Lower leg skin (tissue), 4 donors: ENCODE measurements at regions not wholly inside any gene's neighbourhood (a gene's known extent, or its start where the extent isn't known, plus 50 kb on each side); places are given as distances from the start of the nearest gene placed in this dataset.

ENCODE experiments used
- DNase-seq, 2 donors: peaks; one replicate each; pipeline ENCODE4 v3.0.0-alpha.2; 2019; ENCODE audit warnings: low spot score in 2 of 2
- H3K4me3 ChIP-seq: fragments of 200-600 bp; sonication (generic); 2 replicates; pipeline ENCODE4 v1.5.1; 2017; ENCODE audit warnings: mild to moderate bottlenecking, low read depth; ENCODE audit not compliant: poor library complexity, severe bottlenecking
- CTCF ChIP-seq, 3 donors: fragments of 450-650 bp; IDR thresholded peaks; one replicate each; pipeline ENCODE4 v1.5.1; 2016; ENCODE audit warnings: antibody characterized with exemption in 3 of 3, mild to moderate bottlenecking in 3 of 3, moderate library complexity in 2 of 3
- POLR2A ChIP-seq, 2 donors: fragments of 450-650 bp; IDR thresholded peaks; one replicate each; pipeline ENCODE4 v1.6.1; 2016 to 2017; ENCODE audit warnings: antibody characterized with exemption in 2 of 2, mild to moderate bottlenecking in 1 of 2, moderate library complexity in 1 of 2
- WGBS, 2 donors: methylation state at CpG; one replicate each; pipeline ENCODE4 v1.1.5; 2018; 5-methylcytosine and 5-hydroxymethylcytosine counted together
- intact Hi-C: fragments of 100-400 bp; cut with DNase I; formaldehyde crosslinking; loops from one replicate; pipeline ENCODE4 v1.15.0; 2023; ENCODE audit warnings: low total_unique reads

GRCh38 chr12:24042651-24043050 is 93.2 kb upstream of the SOX5 start:
- H3K4me3 ChIP-seq, result no peak overlapping the region
- DNase-seq, result no peak
- no peak for TF ChIP-seq POLR2A (IDR thresholded peaks at IDR 0.05)
- TF ChIP-seq CTCF (IDR thresholded peaks at IDR 0.05), result no peak
- intact Hi-C loops, result no loop called here

GRCh38 chr12:24039113-24039525 is 89.6 kb upstream of the SOX5 start:
- DNase-seq, result no peak
- TF ChIP-seq POLR2A (IDR thresholded peaks at IDR 0.05), result no peak
- TF ChIP-seq CTCF (IDR thresholded peaks at IDR 0.05), result no peak
- 47 to 60% methylated on average over 1 of the region's 1 CpG for WGBS, 2 donors
- no peak overlapping the region for H3K4me3 ChIP-seq
- intact Hi-C loops, result no loop called here

- no peak for DNase-seq
- TF ChIP-seq CTCF (IDR thresholded peaks at IDR 0.05), result no peak
- WGBS, 2 donors, result 82 to 86% methylated on average over 6 of the region's 6 CpGs
- intact Hi-C loops, result no loop called here
- H3K4me3 ChIP-seq, result no peak overlapping the region
Observed at GRCh38 chr12:24038211-24038997, 88.9 kb upstream of the SOX5 start.

GRCh38 chr12:24036438-24037216 is 87.2 kb upstream of the SOX5 start:
- 95 to 96% methylated on average over 3 of the region's 3 CpGs for WGBS, 2 donors
- TF ChIP-seq POLR2A (IDR thresholded peaks at IDR 0.05) (no peak), CTCF (IDR thresholded peaks at IDR 0.05) (no peak)
- no peak for DNase-seq
- intact Hi-C loops, result no loop called here
- H3K4me3 ChIP-seq, result no peak overlapping the region

- TF ChIP-seq CTCF (IDR thresholded peaks at IDR 0.05), result no peak
- TF ChIP-seq POLR2A (IDR thresholded peaks at IDR 0.05), result no peak
- no peak overlapping the region for H3K4me3 ChIP-seq
- no peak for DNase-seq
- WGBS, 2 donors, result 87 to 90% methylated on average over 3 of the region's 3 CpGs
- intact Hi-C loops, result no loop called here
Observed at GRCh38 chr12:24034894-24035293, 85.4 kb upstream of the SOX5 start.
